GM18873 (cell line): ENCODE measurements at regions not wholly inside any gene's neighbourhood (a gene's known extent, or its start where the extent isn't known, plus 50 kb on each side); places are given as distances from the start of the nearest gene placed in this dataset.
"Not testable (repeated sequence)": the region's sequence is repeated elsewhere in the genome, so short reads cannot be mapped to it uniquely, and the experiment has no call there.

Source experiments
- ATAC-seq: cut with Tn5 transposase; IDR thresholded peaks from one replicate; pipeline ENCODE4 v1.9.1; 2021; ENCODE audit warnings: mild to moderate bottlenecking, moderate library complexity, moderate number of reproducible peaks; ENCODE audit not compliant: unreplicated experiment, low FRiP score

DNA sequence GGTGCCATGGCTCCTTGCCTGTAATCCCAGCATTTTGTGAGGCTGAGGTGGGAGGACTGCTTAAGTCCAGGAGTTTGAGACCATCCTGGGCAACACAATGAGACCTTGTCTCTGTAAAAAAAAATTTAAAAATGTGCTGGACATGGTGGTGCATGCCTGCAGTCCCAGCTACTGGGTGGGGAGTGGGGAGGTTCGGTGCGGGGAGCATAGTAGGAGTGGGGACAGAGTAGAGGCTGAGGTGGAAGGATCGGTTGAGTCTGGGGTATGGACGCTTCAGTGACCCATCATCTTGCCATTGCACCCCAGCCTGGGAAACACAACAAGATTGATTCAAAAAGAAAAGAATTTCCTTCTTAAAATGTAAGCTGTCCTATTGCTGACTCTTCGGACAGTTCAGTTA, 1490.0 kb upstream of the GBE1 start:
- ATAC-seq = no peak

DNA sequence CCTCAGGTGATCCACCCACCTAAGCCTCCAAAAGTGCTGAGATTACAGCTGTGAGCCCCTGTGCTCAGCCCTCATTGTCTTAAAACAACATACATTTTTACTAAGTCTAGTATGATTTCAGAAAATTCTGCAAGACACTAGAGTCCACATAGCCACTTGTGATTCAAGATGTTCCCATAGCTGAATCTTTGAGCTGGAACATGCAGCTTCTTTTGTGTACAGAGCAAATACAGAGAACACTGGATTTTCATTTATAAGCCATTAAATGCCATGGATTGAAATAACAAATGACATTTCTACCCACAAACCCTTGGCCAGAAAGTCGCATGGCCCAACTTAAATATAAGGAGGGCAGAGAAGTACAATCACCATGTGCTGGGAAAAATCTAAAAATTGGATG, 1489.2 kb upstream of the GBE1 start:
- no peak for ATAC-seq

DNA sequence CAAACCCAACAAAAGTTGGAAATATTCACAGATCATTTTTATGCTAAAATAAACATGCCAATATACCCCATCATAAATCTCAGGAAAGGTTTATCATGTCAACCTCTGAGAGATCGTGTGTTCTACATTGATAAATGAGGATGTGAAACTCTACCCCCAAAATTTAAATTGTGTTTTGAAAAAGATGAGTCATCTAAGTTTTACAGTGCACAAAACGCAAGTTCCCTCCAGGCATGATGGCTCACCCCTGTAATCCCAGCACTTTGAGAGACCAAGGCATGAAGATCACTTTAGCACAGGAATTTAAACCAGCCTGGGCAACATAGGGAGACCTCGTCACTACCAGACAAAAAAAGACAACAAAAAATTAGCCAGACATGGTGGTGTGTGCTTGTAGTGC, 1487.0 kb upstream of the GBE1 start:
- no peak for ATAC-seq

DNA sequence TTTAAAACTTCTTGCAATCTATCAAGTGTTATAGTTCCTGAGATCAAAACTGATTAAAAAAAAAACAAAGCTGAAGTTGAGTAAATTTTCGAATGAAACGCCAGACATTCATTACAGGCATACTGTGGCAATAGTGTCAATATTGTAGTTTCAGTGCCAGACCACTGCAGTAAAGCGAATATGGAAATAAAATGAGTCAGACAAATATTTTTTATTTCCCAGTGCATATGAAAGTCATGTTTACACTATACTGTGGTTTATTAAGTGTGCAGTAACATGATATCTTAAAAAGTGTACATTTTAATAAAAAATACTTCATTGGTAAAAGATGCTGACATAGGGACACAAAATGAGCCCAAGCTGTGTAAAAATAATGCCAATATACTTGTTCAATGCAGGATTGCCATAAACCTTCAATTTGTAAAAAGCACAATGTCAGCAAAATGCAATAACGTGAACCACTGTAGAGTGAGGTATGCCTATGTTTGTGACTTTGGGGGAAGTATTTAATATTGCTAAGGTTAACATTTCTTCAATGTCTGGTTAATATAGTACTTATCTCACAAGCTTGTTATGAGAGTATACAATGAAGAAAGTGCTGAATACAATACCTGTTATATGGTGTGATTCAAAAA, 1473.9 kb upstream of the GBE1 start:
- no peak for ATAC-seq

DNA sequence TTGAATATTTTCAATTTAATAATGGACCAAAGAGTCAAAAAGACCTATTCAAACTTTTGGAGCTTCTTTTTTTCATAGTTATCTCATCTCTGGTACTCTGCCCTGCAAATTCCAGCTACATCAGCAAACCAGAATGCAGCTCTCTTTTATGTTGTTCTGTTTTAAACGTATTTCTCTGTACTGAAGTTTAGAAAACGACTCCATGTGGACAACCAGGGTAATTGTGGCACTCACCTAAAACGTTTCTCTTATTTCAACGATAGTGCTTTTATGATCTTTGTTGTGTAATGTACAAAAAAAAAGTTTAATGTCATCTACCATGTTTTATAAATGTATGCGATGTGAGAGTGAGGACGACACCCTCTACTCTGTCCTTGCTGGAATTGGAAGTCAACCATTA, 1472.3 kb upstream of the GBE1 start:
- no peak for ATAC-seq

DNA sequence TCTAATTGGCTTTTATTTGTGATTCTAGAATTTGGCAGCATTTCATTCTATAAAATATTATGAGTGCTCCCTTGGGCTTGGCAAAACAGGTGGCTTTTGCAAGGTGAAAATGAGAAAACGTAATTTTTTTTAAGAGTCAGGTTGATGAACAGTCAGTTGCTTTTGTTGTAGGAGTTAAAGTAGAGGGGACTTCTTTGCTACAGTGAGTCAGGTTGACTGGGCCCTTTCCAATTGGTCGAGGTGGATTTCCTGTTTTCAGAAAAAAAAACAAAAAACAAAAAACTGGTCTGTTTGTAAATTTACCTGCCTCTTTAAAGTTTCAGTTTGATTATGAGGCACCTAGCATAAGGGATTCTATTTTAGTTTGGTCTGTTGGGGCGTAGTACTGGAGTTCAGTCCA, 1469.4 kb upstream of the GBE1 start:
- no peak for ATAC-seq

DNA sequence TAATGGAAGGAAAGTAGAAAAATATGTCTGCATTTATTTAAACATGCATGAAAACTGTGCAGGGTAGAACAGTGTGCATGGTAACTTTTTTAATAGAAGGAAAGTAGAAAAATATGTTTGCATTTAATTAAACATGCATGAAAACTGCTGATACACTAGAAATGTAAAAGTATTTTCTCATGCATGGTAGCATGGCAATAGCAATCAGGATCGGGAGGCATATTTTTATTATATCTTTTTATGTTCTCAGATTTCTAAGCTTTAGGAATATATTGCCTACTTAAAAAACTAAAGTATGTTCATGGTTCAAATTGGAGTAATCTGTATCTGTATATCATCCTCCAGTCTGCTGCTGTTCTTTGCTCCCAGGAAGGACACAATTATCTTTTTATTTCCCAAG, 1468.9 kb upstream of the GBE1 start:
- ATAC-seq = no peak

DNA sequence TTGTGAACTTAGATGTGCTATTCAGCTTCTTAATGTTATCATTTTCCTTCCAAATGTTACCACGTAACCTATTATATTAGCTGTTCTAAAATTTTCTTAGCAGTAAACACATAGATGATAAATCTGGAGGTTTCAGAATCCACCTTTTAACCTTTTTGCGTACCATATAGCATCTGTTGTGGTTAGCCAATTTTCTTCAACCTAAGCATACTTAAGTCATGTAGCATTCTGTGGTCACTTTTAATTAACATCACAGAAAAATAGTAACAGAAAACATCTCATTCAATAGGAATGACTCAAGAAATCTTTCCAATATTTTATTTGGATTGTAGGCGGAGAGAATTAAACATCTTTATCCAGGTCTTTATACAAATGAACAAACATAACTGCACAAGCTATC, 1465.3 kb upstream of the GBE1 start:
- ATAC-seq = no peak

DNA sequence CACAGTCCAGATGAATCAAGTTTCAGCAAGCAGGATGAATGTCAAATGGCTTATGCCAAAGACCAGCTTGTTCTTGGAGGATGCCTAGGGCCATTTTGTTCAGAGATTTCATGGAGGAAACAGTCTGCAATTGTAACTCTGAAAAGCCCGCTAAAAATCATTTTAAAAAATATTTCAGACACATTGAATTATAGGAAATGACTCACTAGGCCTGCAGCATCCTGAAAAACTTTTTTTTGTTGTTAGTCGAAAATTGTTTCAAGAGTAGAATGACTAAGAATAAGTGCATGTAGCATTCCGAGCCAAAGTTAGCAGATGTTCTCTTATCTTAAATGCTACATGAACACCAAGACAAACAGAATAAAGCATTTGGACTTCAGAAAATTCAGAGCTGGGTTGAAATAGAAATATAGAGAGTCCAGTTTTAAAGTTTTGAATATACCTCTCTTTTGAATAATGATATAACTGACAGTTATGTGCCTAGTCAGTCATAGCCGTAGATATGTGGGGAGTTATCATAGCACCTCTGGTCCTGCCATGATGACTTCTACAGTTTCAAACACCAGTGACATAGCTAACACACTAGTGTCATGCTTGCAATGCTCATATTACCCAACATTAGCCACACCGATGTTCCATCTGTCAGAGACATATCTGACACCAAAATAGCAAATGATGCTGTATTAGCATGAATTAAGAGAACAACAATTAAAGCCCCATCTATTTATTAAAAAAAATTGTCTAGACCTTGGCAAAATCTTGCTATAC, 1462.8 kb upstream of the GBE1 start:
- no peak for ATAC-seq

DNA sequence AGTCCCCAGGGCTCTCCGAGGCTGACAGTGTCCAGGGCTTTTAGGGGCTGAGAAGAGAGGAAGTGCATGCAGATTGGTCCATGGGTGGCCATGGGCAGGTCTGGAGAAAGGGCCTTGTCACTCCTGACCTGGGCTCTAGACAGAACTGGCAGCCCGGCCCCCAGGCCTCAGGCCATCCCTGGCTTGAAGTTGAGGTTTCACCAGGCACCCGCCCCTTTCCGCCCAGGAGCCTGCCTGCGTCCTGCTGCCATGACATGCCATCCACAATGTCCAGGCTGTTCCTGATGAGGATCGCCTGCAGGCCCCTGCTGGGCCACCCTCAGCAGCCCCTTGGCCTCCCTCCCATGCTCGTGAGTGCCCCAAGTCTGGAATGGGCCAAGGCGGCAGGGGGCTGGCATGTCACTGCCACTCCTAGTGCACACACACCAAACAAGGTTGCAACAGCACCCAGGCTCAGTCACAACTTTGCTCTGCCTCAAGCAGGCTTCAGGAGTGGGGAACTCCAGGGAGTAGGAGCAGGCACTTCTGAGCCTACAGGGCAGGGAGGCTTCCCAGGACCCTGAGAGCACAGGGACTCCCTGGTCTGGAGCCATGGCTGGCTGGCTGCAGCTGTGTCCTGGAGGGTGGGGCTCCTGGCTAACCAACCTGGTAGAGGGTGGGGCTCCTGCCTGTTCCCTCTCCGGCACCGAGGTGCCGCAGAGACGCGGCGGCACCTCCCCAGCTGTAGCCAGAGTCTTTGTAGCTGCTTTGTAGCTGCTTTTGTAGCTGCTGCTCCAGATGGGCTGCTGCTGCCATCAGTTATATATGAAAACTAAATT, 1457.1 kb upstream of the GBE1 start:
- no peak for ATAC-seq

DNA sequence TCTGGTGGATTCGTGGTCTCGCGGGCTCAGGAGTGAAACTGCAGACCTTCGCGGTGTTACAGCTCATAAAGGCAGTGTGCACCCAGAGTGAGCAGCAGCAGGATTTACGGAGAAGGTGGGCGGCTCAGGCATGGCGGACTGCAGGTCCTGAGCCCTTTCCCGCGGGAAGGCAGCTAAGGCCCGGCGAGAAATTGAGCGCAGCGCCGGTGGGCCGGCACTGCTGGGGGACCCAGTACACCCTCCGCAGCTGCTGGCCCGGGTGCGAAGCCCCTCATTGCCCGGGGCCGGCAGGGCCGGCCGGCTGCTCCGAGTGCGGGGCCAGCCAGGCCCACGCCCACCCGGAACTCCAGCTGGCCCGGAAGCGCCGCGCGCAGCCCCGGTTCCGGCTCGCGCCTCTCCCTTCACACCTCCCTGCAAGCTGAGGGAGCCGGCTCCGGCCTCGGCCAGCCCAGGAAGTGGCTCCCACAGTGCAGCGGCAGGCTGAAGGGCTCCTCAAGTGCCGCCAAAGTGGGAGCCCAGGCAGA, 1456.2 kb upstream of the GBE1 start:
- ATAC-seq = not testable (repeated sequence)

DNA sequence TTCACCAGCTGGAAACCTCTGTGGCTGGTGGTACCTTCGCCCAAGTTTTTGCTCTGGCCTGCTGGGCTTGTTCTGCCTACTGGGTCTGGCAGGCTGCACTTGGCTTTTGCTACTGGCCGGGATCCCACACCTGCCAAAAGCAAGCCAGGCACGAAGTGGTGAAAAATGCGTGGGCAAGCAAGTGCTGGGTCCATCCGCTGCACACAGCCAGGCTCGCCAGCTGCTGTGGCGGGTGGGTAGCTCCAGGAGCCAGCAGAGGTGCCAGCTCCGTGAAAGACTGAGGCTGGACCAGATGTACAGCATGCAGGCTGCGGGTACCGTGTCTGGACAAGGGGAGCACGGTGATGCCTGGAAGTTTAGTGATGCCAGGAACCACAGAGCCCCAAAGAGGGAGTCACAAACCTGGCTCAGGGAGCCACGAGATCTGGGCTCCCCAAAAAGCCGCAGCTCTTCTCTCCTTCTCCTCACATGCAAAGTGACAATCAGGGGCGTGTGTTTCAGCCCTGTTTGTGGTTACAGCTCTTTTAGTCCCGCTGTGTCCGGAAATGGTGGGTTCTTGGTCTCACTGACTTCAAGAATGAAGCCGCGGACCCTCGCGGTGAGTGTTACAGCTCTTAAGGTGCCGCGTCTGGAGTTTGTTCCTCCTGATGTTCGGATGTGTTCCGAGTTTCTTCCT, 1455.6 kb upstream of the GBE1 start:
- ATAC-seq = no peak

DNA sequence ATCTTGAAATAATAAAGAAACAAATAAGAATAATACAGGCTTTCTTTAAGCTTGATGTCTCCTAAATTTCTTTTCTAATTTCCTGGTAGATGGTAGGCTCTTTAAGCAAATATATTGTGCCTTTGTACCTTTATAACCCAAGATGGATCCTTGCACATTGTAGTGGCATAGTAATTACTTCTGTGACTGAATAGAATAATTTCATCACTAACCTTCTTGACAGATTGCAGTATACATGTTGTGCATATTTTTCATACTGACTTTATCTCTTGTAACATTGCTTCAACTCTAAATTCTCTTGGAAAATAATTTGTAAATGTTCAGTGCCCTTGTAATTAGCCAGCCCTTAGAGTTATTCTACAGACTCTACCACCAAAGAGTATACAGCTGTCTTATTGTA, 1433.8 kb upstream of the GBE1 start:
- no peak for ATAC-seq

DNA sequence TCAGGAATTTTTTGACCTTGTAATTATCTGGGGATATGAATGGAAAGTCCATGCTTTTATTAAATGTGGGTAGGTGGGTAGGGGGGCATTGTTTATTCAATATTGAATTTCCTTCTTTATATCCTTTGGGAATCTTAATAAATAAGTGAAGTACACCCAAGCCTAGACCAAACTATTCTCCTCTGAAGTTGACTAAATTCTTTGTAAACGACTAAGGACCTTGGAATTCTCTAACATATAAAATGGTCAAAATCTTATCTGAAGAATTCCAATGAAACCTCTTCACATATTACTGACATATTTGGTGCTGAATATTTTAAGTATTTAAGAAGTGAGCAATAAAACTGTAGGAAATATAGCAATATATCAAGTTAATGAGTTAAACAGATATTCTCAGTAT, 1432.1 kb upstream of the GBE1 start:
- ATAC-seq = no peak

DNA sequence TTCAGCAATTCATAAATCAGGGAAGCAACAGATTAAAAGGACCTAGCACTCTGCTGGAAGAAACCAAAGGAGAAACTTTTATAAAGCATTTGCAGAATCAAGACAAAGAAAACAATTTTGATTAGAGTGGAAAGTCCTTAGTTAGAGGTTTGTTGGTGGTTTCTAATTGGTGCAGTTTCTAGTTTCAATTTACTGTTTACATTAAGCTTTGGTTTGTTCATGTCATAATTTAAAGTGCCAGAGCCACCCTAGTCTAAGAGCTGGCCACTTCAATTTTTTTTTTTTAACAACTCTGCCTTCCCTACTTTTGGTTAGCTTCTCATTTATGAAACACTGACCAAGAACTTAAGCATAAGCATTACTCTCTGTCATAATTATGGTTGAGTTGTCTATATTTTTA, 1428.2 kb upstream of the GBE1 start:
- no peak for ATAC-seq

DNA sequence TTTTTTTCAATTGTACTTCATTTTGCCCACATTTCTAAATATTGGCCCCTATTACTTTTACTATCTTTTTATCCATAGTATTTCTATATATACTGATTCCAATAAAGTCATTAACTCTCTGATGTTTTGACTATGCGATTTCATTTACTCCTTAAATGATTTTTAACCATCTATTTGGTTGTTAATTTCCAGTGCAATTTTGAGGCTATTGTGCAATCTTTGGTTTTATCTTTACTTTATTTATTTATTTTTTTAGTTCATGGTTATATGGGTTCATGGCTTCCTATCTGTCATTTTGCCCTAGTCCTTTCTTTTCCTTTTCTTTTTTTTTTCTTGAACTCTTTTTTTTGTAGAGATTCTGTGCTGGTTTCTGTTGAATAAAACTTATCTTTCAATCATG, 1408.0 kb upstream of the GBE1 start:
- no peak for ATAC-seq

DNA sequence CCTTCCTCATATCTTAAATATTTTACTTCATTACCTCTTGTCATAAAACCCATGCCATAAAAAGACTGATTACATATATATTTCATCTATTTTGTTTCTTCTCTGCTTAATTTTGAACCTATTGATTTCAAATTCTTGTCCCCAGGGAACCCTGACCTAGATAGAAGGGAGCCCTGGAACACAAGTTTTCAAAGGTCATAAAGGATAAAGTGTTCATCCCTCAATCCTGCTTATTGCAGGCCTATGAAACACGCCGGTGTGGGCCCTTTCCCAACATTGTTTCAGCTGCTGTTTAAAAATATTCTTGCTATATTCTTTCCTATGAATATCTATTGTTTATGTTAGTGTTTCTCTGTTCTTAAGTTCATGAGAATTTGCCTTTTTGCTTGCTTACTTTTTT, 1389.5 kb upstream of the GBE1 start:
- ATAC-seq = no peak

DNA sequence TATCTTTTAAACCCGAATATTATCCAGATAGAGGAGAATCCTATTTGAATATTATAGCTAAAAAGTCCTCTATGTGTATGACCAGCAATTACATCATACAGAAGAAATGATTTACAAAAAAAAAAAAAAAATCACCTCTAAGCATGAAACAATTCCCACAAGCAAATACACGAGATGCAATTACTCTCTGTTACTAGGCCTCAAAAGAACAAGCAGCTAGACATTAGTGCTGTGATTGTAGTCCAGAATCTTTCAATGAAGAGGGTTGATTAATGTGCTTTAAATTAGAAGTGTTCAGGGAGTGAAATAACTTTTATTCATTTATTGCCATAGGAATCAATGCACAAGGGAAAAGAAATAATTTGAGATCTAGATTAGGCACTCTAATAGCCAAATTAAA, 1379.5 kb upstream of the GBE1 start:
- no peak for ATAC-seq

DNA sequence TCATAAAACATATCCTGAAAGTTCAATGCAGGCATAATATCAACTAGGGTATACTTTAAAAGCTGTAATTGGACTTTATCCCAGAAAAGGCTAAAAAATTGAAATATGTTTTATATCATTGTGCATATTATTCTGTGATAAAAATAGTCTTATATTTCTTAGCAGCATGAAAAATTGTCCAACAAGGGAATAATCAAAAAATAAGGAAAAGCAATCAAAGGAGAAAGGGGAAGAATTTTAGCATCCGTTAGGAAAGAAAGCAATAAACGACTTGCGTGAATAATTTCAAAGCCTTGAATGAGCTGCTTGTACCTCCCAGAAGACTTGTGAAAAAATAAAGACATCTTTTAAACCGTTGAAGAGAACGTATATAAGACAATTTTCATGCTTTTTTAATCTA, 1369.8 kb upstream of the GBE1 start:
- ATAC-seq = no peak

DNA sequence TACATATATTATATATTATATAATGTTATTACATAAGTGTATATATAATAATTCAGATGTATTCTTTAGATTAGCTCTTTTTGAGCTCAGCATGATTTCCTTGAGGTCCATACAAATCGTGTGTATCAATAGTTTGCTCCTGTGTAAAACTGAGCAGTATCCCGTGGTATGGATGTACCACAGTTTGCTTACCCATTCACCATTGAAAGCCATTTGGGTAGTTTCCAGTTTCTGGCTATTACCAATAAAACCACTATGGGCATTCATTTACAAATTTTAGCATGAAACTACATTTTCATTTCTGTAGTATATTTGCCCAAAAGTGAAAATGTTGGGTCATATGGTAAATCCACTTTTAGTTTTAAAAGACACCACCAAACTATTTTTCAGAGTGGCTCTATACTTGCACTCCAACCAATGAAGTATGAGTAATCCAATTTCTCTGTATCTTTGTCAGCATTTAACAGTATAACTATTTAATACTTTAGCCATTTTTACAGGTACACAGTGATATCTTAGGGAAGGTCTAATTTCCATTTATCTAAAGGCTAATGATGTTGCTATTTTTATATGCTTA, 1361.4 kb upstream of the GBE1 start:
- ATAC-seq = no peak

DNA sequence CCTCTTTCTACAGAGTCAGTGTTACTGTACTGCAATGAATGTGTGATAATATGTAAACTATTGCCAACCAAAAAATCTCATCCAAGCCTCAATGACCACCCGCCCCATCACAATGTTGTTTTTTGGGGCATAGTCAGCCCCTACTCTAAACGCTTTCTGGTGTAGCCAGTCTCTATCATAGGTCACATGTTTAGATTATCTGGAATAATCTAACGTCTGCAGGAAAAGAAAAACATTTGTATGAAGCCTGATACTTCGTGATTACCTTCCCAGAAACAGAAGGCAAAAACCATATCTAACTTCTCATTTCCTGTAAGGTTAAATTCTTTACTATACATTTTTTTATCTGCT, 1331.8 kb upstream of the GBE1 start:
- ATAC-seq = no peak
